ENCODE measurements at regions not wholly inside any gene's neighbourhood (a gene's known extent, or its start where the extent isn't known, plus 50 kb on each side); places are given as distances from the start of the nearest gene placed in this dataset.

GRCh38 chr1:213464786-213465460 lies 413.9 kb downstream of the RPS6KC1 start:
- DNase-seq (ENCODE audit: low spot score): no peak
- Mint-ChIP-seq H3K27me3 (ENCODE audit: unreplicated experiment) (no peaks in the 10 kb centered on the region), H3K9me3 (ENCODE audit: unreplicated experiment) (no peaks in the 10 kb centered on the region), H3K27ac (ENCODE audit: unreplicated experiment) (no peak overlapping the region), H3K4me3 (ENCODE audit: unreplicated experiment) (no peak overlapping the region), H3K4me1 (ENCODE audit: unreplicated experiment) (no peaks in the 10 kb centered on the region), H3K36me3 (ENCODE audit: low read depth, unreplicated experiment) (no peaks in the 10 kb centered on the region)
- no peak for TF ChIP-seq CTCF (IDR thresholded peaks at IDR 0.05; ENCODE audit: unreplicated experiment)

GRCh38 chr1:213466541-213466940 lies 415.5 kb downstream of the RPS6KC1 start:
- H3K4me1 Mint-ChIP-seq (ENCODE audit: unreplicated experiment): no peaks in the 10 kb centered on the region
- no peaks in the 10 kb centered on the region for H3K9me3 Mint-ChIP-seq (ENCODE audit: unreplicated experiment)
- TF ChIP-seq CTCF (IDR thresholded peaks at IDR 0.05; ENCODE audit: unreplicated experiment): no peak
- peaks cover 2% of the 10 kb centered on the region for H3K27me3 Mint-ChIP-seq (ENCODE audit: unreplicated experiment)
- H3K4me3 Mint-ChIP-seq (ENCODE audit: unreplicated experiment): no peak overlapping the region
- no peak for DNase-seq (ENCODE audit: low spot score)
- no peak overlapping the region for H3K27ac Mint-ChIP-seq (ENCODE audit: unreplicated experiment)
- H3K36me3 Mint-ChIP-seq (ENCODE audit: low read depth, unreplicated experiment): no peaks in the 10 kb centered on the region

GRCh38 chr1:213474054-213474453 lies 423.0 kb downstream of the RPS6KC1 start:
- peaks cover 2% of the 10 kb centered on the region for H3K27me3 Mint-ChIP-seq (ENCODE audit: unreplicated experiment)
- no peak for TF ChIP-seq CTCF (IDR thresholded peaks at IDR 0.05; ENCODE audit: unreplicated experiment)
- H3K4me1 Mint-ChIP-seq (ENCODE audit: unreplicated experiment): peaks cover 7% of the 10 kb centered on the region
- no peak for DNase-seq (ENCODE audit: low spot score)
- H3K27ac Mint-ChIP-seq (ENCODE audit: unreplicated experiment): no peak overlapping the region
- no peaks in the 10 kb centered on the region for H3K36me3 Mint-ChIP-seq (ENCODE audit: low read depth, unreplicated experiment)
- H3K4me3 Mint-ChIP-seq (ENCODE audit: unreplicated experiment): no peak overlapping the region
- H3K9me3 Mint-ChIP-seq (ENCODE audit: unreplicated experiment): no peaks in the 10 kb centered on the region

- TF ChIP-seq CTCF (IDR thresholded peaks at IDR 0.05; ENCODE audit: unreplicated experiment): no peak
- H3K27ac Mint-ChIP-seq (ENCODE audit: unreplicated experiment): no peak overlapping the region
- H3K4me1 Mint-ChIP-seq (ENCODE audit: unreplicated experiment): no peaks in the 10 kb centered on the region
- no peaks in the 10 kb centered on the region for H3K27me3 Mint-ChIP-seq (ENCODE audit: unreplicated experiment)
- no peak for DNase-seq (ENCODE audit: low spot score)
- no peaks in the 10 kb centered on the region for H3K36me3 Mint-ChIP-seq (ENCODE audit: low read depth, unreplicated experiment)
- H3K4me3 Mint-ChIP-seq (ENCODE audit: unreplicated experiment): no peak overlapping the region
- H3K9me3 Mint-ChIP-seq (ENCODE audit: unreplicated experiment): no peaks in the 10 kb centered on the region
These were observed 430.4 kb downstream of the RPS6KC1 start for GRCh38 chr1:213481395-213481794.

GRCh38 chr1:213484333-213484732 lies 433.3 kb downstream of the RPS6KC1 start:
- H3K4me3 Mint-ChIP-seq (ENCODE audit: unreplicated experiment): no peak overlapping the region

More at GRCh38 chr1:213484333-213484732, 433.3 kb downstream of the RPS6KC1 start:
- DNase-seq (ENCODE audit: low spot score): no peak
- Mint-ChIP-seq H3K9me3 (ENCODE audit: unreplicated experiment) (no peaks in the 10 kb centered on the region), H3K27ac (ENCODE audit: unreplicated experiment) (no peak overlapping the region), H3K27me3 (ENCODE audit: unreplicated experiment) (no peaks in the 10 kb centered on the region), H3K36me3 (ENCODE audit: low read depth, unreplicated experiment) (no peaks in the 10 kb centered on the region), H3K4me1 (ENCODE audit: unreplicated experiment) (no peaks in the 10 kb centered on the region)
- no peak for TF ChIP-seq CTCF (IDR thresholded peaks at IDR 0.05; ENCODE audit: unreplicated experiment)

Measured in endothelial cell (in vitro differentiated cells).